ENCODE measurements at regions not wholly inside any gene's neighbourhood (a gene's known extent, or its start where the extent isn't known, plus 50 kb on each side); places are given as distances from the start of the nearest gene placed in this dataset.

DNA sequence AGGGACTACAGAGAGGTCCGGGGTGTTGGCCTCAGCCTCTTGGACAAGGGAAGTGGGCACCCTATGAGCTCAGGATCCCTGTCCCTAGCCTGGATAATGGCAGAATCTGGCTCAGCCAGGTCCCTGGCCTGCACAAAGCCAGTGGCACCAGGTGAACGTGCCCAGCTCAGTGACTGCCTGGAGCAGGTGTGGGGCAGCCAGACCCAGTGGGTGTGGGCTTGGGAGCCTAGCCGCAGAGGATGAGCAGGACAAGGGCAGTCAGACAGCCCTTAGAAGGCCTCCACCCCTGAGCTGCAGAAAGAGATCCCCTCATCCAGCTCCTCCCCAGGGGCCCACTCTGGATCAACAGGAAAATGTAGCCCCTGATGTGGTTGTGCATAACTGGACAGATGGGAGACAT is 585.3 kb downstream of the KCNJ18 start:
- FAIRE-seq: no peak
- Histone ChIP-seq H2AFZ (ENCODE audit: low read length) (no peak overlapping the region), H3K4me3 (replicated peaks in 1 of 3; ENCODE audit: insufficient read depth in 1 of 3, low read depth in 2 of 3, low read length in 3 of 3) (no peak overlapping the region), H3K4me1 (ENCODE audit: insufficient read depth, low read length) (no peaks in the 10 kb centered on the region), H3K9me3 (ENCODE audit: low read length) (no peaks in the 10 kb centered on the region), H3K27ac (ENCODE audit: extremely low read length, insufficient read depth, low read length) (no peak overlapping the region), H3K9ac (ENCODE audit: insufficient read depth, low read depth, low read length) (no peak overlapping the region), H3K27me3 (ENCODE audit: control insufficient read depth in 1 of 2, insufficient read depth in 2 of 2, low read length in 2 of 2) (no peaks in the 10 kb centered on the region), H3K79me2 (ENCODE audit: insufficient read depth, low read length) (no peaks in the 10 kb centered on the region), H3K36me3 (replicated peaks in 1 of 2; ENCODE audit: control insufficient read depth in 1 of 2, insufficient read depth in 2 of 2, low read length in 2 of 2) (no peaks in the 10 kb centered on the region), H4K20me1 (ENCODE audit: insufficient read depth, low read length) (no peaks in the 10 kb centered on the region), H3K4me2 (ENCODE audit: low read depth, low read length) (no peak overlapping the region)
- no peak for DNase-seq (ENCODE audit: low spot score)
- ATAC-seq: no peak
- TF ChIP-seq, protein P1, sequence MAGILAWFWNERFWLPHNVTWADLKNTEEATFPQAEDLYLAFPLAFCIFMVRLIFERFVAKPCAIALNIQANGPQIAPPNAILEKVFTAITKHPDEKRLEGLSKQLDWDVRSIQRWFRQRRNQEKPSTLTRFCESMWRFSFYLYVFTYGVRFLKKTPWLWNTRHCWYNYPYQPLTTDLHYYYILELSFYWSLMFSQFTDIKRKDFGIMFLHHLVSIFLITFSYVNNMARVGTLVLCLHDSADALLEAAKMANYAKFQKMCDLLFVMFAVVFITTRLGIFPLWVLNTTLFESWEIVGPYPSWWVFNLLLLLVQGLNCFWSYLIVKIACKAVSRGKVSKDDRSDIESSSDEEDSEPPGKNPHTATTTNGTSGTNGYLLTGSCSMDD (CRISPR knock-in tag; IDR thresholded peaks at IDR 0.05): no peak
- TF ChIP-seq ZNF781 (CRISPR knock-in tag; IDR thresholded peaks at IDR 0.05; ENCODE audit: borderline replicate concordance, not compliant biosample characterization): no peak
- TF ChIP-seq MAFG (CRISPR knock-in tag; IDR thresholded peaks at IDR 0.05): no peak
- no peak for TF ChIP-seq ZSCAN5A (CRISPR knock-in tag; IDR thresholded peaks at IDR 0.05; ENCODE audit: borderline replicate concordance)
- no peak for TF ChIP-seq ZMYM2 (CRISPR knock-in tag; IDR thresholded peaks at IDR 0.05)
- WGBS (ENCODE audit: low lambda C conversion rate): 0% methylated on average over 1 of the region's 3 CpGs
- ChIA-PET POLR2A (no interaction called here), CTCF (ENCODE audit: low intra/inter-chr PET ratio, low total read pairs) (no interaction called here)
- no TSS peak for BruUV-seq (replicated peaks)
- in situ Hi-C loops (cut with HindIII; ENCODE audit: extremely low pct_ligation_motif_present, low pct_unique_long_range_greater_than_20kb) (no loop called here), intact Hi-C loops (cut with micrococcal nuclease; ENCODE audit: unreplicated experiment) (no loop called here)
